H1 (cell line): ENCODE measurements at regions not wholly inside any gene's neighbourhood (a gene's known extent, or its start where the extent isn't known, plus 50 kb on each side); places are given as distances from the start of the nearest gene placed in this dataset.

ENCODE experiments used
- CTCF ChIA-PET: fragments of 300-600 bp; sonication (Branson Sonifier 250); formaldehyde crosslinking; loops from one replicate; lab custom pipeline; 2021; ENCODE audit not compliant: partially characterized antibody; lab: Charles Lee
- POLR2A ChIA-PET: fragments of 300-600 bp; sonication (Branson Sonifier 250); formaldehyde crosslinking; loops from one replicate; lab custom pipeline; 2021; ENCODE audit warnings: inconsistent platforms; ENCODE audit not compliant: partially characterized antibody; lab: Charles Lee
- DNase-seq, 2 experiments: peaks; one replicate each; pipeline versions ENCODE4 v3.0.0 to v3.0.0-alpha.2; 2010 to 2022; ENCODE audit warnings: low spot score in 2 of 2, low read depth in 1 of 2, mixed read lengths in 1 of 2
- FAIRE-seq: peaks from 2 replicates; lab custom pipeline; 2011; peaks lifted over from hg19 to GRCh38; lab: Jason Lieb, UNC
- H2AFZ ChIP-seq: 2 replicates; pipeline ENCODE4 v1.8.1; 2012; ENCODE audit warnings: low read length, inconsistent platforms
- H2AK5ac ChIP-seq: 2 replicates; pipeline ENCODE4 v1.6.1; 2013; ENCODE audit warnings: low read depth, low read length
- H2BK120ac ChIP-seq: replicated peaks from 2 replicates; pipeline ENCODE3; 2013; ENCODE audit warnings: low read depth, low read length, inconsistent platforms
- H2BK12ac ChIP-seq: 2 replicates; pipeline ENCODE4 v1.6.1; 2013; ENCODE audit warnings: low read depth, low read length
- H2BK15ac ChIP-seq: 2 replicates; pipeline ENCODE4 v1.6.1; 2013; ENCODE audit warnings: low read length
- H2BK20ac ChIP-seq: 2 replicates; pipeline ENCODE4 v1.6.1; 2013; ENCODE audit warnings: low read length
- H2BK5ac ChIP-seq: 2 replicates; pipeline ENCODE4 v1.6.1; 2013; ENCODE audit warnings: low read depth, low read length
- H3K14ac ChIP-seq: 2 replicates; pipeline ENCODE4 v1.6.1; 2013; ENCODE audit warnings: inconsistent platforms; ENCODE audit not compliant: insufficient read length
- H3K18ac ChIP-seq: 2 replicates; pipeline ENCODE4 v1.6.1; 2013; ENCODE audit warnings: low read length; ENCODE audit errors: extremely low read depth
- H3K23ac ChIP-seq: 2 replicates; pipeline ENCODE4 v1.6.1; 2013; ENCODE audit warnings: inconsistent platforms; ENCODE audit not compliant: insufficient read length
- H3K23me2 ChIP-seq: 2 replicates; pipeline ENCODE4 v1.6.1; 2013; ENCODE audit warnings: low read depth, low read length
- H3K27ac ChIP-seq: 2 replicates; pipeline ENCODE4 v1.6.1; 2011; ENCODE audit warnings: low read depth, low read length, inconsistent platforms
- H3K27me3 ChIP-seq, 4 experiments: replicated peaks in 1 of 4; 1 replicate in 1 of 4; 2 replicates in 3 of 4; pipeline versions ENCODE4 v1.6.1 to v1.8.1; 2011 to 2013; ENCODE audit warnings: low read length in 3 of 4, mild to moderate bottlenecking in 3 of 4, inconsistent platforms in 2 of 4, mixed read lengths in 2 of 4, moderate library complexity in 1 of 4; ENCODE audit not compliant: control insufficient read depth in 3 of 4, insufficient read depth in 3 of 4; ENCODE audit errors: extremely low read depth in 1 of 4
- H3K36me3 ChIP-seq, 4 experiments: 2 replicates each; pipeline versions ENCODE4 v1.6.1 to v1.8.1; 2011 to 2013; ENCODE audit warnings: mild to moderate bottlenecking in 4 of 4, low read length in 3 of 4, moderate library complexity in 2 of 4, control low read depth in 1 of 4, inconsistent platforms in 1 of 4; ENCODE audit not compliant: insufficient read depth in 4 of 4, control insufficient read depth in 2 of 4
- H3K4ac ChIP-seq: replicated peaks from 2 replicates; pipeline ENCODE3; 2013; ENCODE audit warnings: low read length, low read depth, mixed read lengths, inconsistent platforms; ENCODE audit not compliant: insufficient read length
- H3K4me1 ChIP-seq, 4 experiments: replicated peaks in 1 of 4; 1 replicate in 1 of 4; 2 replicates in 3 of 4; pipeline versions ENCODE4 v1.6.1 to v1.8.1; 2011 to 2013; ENCODE audit warnings: low read length in 3 of 4, inconsistent platforms in 2 of 4, mixed read lengths in 1 of 4; ENCODE audit not compliant: insufficient read depth in 4 of 4, control insufficient read depth in 3 of 4
- H3K4me2 ChIP-seq, 2 experiments: 2 replicates each; pipeline versions ENCODE4 v1.6.1 to v1.8.1; 2011 to 2013; ENCODE audit warnings: low read depth in 2 of 2, low read length in 2 of 2, control low read depth in 1 of 2, inconsistent platforms in 1 of 2, mild to moderate bottlenecking in 1 of 2; ENCODE audit not compliant: insufficient read depth in 1 of 2
- H3K4me3 ChIP-seq, 4 experiments: fragments of 200-600, 300-600 bp in 1 of 4; sonication (generic), shearing (Covaris generic), sonication (Bioruptor Twin) in 1 of 4; 2 replicates each; pipeline versions ENCODE4 v1.5.1 to v1.8.1; 2011 to 2016; ENCODE audit warnings: low read length in 4 of 4, low read depth in 3 of 4, control low read depth in 2 of 4, inconsistent platforms in 2 of 4, mild to moderate bottlenecking in 2 of 4, mixed read lengths in 1 of 4, moderate library complexity in 1 of 4; ENCODE audit not compliant: insufficient read depth in 2 of 4; ENCODE audit errors: extremely low read depth in 1 of 4
- H3K56ac ChIP-seq: replicated peaks from 2 replicates; pipeline ENCODE3; 2013; ENCODE audit warnings: low read depth, mild to moderate bottlenecking, mixed read lengths, low read length, inconsistent platforms; ENCODE audit not compliant: insufficient read length
- H3K79me1 ChIP-seq: 2 replicates; pipeline ENCODE4 v1.6.1; 2013; ENCODE audit warnings: low read depth, low read length, control low read depth
- H3K79me2 ChIP-seq, 2 experiments: 2 replicates each; pipeline versions ENCODE4 v1.6.1 to v1.8.1; 2012 to 2013; ENCODE audit warnings: low read length in 2 of 2, mild to moderate bottlenecking in 2 of 2, inconsistent platforms in 1 of 2; ENCODE audit not compliant: insufficient read depth in 2 of 2, control insufficient read depth in 1 of 2
- H3K9ac ChIP-seq, 4 experiments: replicated peaks in 1 of 4; 1 replicate in 1 of 4; 2 replicates in 3 of 4; pipeline versions ENCODE4 v1.6.1 to v1.8.1; 2011 to 2013; ENCODE audit warnings: low read depth in 3 of 4, low read length in 3 of 4, control low read depth in 2 of 4, mild to moderate bottlenecking in 2 of 4, moderate library complexity in 2 of 4, inconsistent platforms in 1 of 4; ENCODE audit errors: extremely low read depth in 1 of 4
- H3K9me3 ChIP-seq, 2 experiments: 2 replicates each; pipeline versions ENCODE4 v1.6.1 to v1.8.1; 2012 to 2013; ENCODE audit warnings: mild to moderate bottlenecking in 2 of 2, moderate library complexity in 2 of 2, control low read depth in 1 of 2, inconsistent platforms in 1 of 2, low read depth in 1 of 2, low read length in 1 of 2, mixed read lengths in 1 of 2; ENCODE audit not compliant: insufficient read depth in 2 of 2
- H4K20me1 ChIP-seq, 2 experiments: replicated peaks in 1 of 2; 2 replicates each; pipeline versions ENCODE3 to v1.8.1; 2011 to 2013; ENCODE audit warnings: inconsistent platforms in 2 of 2, low read length in 2 of 2, mild to moderate bottlenecking in 1 of 2; ENCODE audit not compliant: insufficient read depth in 2 of 2, control insufficient read depth in 1 of 2
- H4K5ac ChIP-seq: 2 replicates; pipeline ENCODE4 v1.6.1; 2013; ENCODE audit warnings: low read length, low read depth, mixed read lengths, inconsistent platforms; ENCODE audit not compliant: insufficient read length
- H4K8ac ChIP-seq: 2 replicates; pipeline ENCODE4 v1.8.0; 2013; ENCODE audit warnings: mild to moderate bottlenecking, moderate library complexity, low read length, inconsistent platforms; ENCODE audit not compliant: insufficient read depth; ENCODE audit errors: extremely low read depth
- H4K91ac ChIP-seq: replicated peaks from 2 replicates; pipeline ENCODE3; 2013; ENCODE audit warnings: low read length, mixed read lengths, inconsistent platforms; ENCODE audit not compliant: insufficient read length
- BACH1 ChIP-seq: IDR thresholded peaks from 2 replicates; pipeline ENCODE4 v1.6.1; 2012; ENCODE audit warnings: low read length, improper control_type of control experiment
- CBX5 ChIP-seq: fragments of 300-800, 300-1000 bp; sonication (generic); IDR thresholded peaks from 2 replicates; pipeline ENCODE4 v1.7.1; 2016; ENCODE audit warnings: antibody characterized with exemption, low read length, low read depth
- CEBPB ChIP-seq: IDR thresholded peaks from 2 replicates; pipeline ENCODE4 v1.6.1; 2012; ENCODE audit warnings: low read depth, low read length
- EP300 ChIP-seq, 2 experiments: IDR thresholded peaks; 1 replicate in 1 of 2; 2 replicates in 1 of 2; pipeline ENCODE4 v1.6.1; 2011 to 2012; ENCODE audit warnings: low read depth in 2 of 2, low read length in 2 of 2, mild to moderate bottlenecking in 2 of 2, borderline replicate concordance in 1 of 2, inconsistent platforms in 1 of 2, moderate library complexity in 1 of 2
- EZH2 ChIP-seq: fragments of 200-600 bp; sonication (generic); IDR thresholded peaks from 2 replicates; pipeline ENCODE4 v1.7.1; 2012; ENCODE audit warnings: low read depth, mild to moderate bottlenecking, moderate library complexity, low read length, inconsistent platforms; ENCODE audit not compliant: severe bottlenecking
- FOSL1 ChIP-seq: IDR thresholded peaks from 2 replicates; pipeline ENCODE4 v1.6.1; 2011; ENCODE audit warnings: mild to moderate bottlenecking, low read depth, low read length, moderate library complexity; ENCODE audit not compliant: insufficient read depth
- NRF1 ChIP-seq: IDR thresholded peaks from 2 replicates; pipeline ENCODE4 v1.6.1; 2011; ENCODE audit warnings: mild to moderate bottlenecking, low read depth, low read length, improper control_type of control experiment
- POLR2A ChIP-seq, 2 experiments: IDR thresholded peaks; 1 replicate in 1 of 2; 2 replicates in 1 of 2; pipeline ENCODE4 v1.6.1; 2011; ENCODE audit warnings: low read depth in 2 of 2, low read length in 2 of 2, mild to moderate bottlenecking in 2 of 2; ENCODE audit errors: control extremely low read depth in 1 of 2
- RBBP5 ChIP-seq: IDR thresholded peaks from 2 replicates; pipeline ENCODE4 v1.7.1; 2012; ENCODE audit warnings: low read depth, mild to moderate bottlenecking, inconsistent platforms, low read length, moderate library complexity, borderline replicate concordance
- RNF2 ChIP-seq: fragments of 200-900, 300-1000 bp; sonication (generic); IDR thresholded peaks from 2 replicates; pipeline ENCODE4 v1.7.1; 2016; ENCODE audit warnings: borderline replicate concordance, low read depth, mild to moderate bottlenecking, antibody characterized with exemption, low read length; ENCODE audit not compliant: poor library complexity, severe bottlenecking; ENCODE audit errors: missing control alignments
- SP1 ChIP-seq: IDR thresholded peaks from 2 replicates; pipeline ENCODE4 v1.6.1; 2011; ENCODE audit warnings: low read depth, low read length
- SRF ChIP-seq: IDR thresholded peaks from 2 replicates; pipeline ENCODE4 v1.6.1; 2011; ENCODE audit warnings: mild to moderate bottlenecking, low read depth, low read length, moderate library complexity
- SUZ12 ChIP-seq: fragments of 200-600 bp; sonication (generic); IDR thresholded peaks from 2 replicates; pipeline ENCODE4 v1.6.1; 2012; ENCODE audit warnings: mild to moderate bottlenecking, inconsistent platforms, low read length, moderate library complexity, mixed read lengths
- TAF7 ChIP-seq: optimal IDR thresholded peaks from 2 replicates; pipeline ENCODE3; 2011; ENCODE audit warnings: low read depth, mild to moderate bottlenecking, inconsistent platforms, low read length, moderate library complexity, borderline replicate concordance
- TBP ChIP-seq: IDR thresholded peaks from 2 replicates; pipeline ENCODE4 v1.6.1; 2011; ENCODE audit warnings: low read depth, low read length, improper control_type of control experiment
- whole genome bisulfite sequencing, 2 experiments: shearing (Covaris generic) in 1 of 2; methylation state at CpG; one replicate each; pipeline versions ENCODE4 v1.1.6 to v1.1.7; 2013 to 2015; ENCODE audit warnings: low lambda C conversion rate in 2 of 2, mixed read lengths in 2 of 2, inconsistent platforms in 1 of 2, low coverage in 1 of 2, missing lambda C conversion rate in 1 of 2; ENCODE audit not compliant: insufficient replicate concordance in 2 of 2, insufficient coverage in 1 of 2, insufficient read length in 1 of 2; ENCODE audit errors: extremely low coverage in 1 of 2, missing lambda C conversion rate in 1 of 2; 5-methylcytosine and 5-hydroxymethylcytosine counted together

DNA sequence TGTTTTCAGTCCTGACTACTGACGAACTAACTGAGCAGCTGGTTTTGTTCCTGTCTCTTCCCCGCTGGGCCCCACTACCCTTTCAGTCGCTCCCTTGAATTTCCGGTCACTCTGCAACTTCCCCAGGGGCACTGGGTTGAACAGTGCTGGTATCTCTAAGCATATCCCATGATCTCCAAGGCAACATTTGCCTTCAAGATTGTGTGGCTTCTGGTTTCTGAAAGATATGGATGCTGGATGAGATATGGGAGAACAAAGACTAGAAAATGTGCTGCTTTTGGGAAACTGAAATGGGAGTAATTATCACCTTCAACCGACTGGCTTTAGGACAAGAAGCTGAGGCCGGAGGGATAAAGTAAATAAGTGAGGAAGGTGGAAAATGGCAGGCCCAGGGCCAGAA, 258.2 kb upstream of the PIK3R1 start:
- Histone ChIP-seq H3K4me1 (peaks cover 0 to 5% (median 4%) of the 10 kb centered on the region in 4 experiments; a peak in 5 of 7 replicates), H3K79me1 (no peaks in the 10 kb centered on the region; the same call in 1 of the 2 replicates), H3K36me3 (no peaks in the 10 kb centered on the region), H4K8ac (no peak overlapping the region), H3K23ac (no peak overlapping the region), H3K4ac (no peak overlapping the region), H2BK20ac (no peak overlapping the region), H3K27me3 (no peaks in the 10 kb centered on the region), H4K5ac (no peak overlapping the region), H2BK120ac (no peak overlapping the region), H3K18ac (no peak overlapping the region), H3K23me2 (no peaks in the 10 kb centered on the region), H4K91ac (no peak overlapping the region), H3K4me2 (no peak overlapping the region), H2BK15ac (no peak overlapping the region), H3K14ac (no peak overlapping the region), H3K79me2 (no peaks in the 10 kb centered on the region), H2AFZ (peak overlapping the region; percentile 54; the same call in 1 of the 2 replicates), H2BK5ac (no peak overlapping the region), H2AK5ac (no peak overlapping the region), H2BK12ac (no peak overlapping the region), H3K56ac (no peak overlapping the region), H3K9me3 (no peaks in the 10 kb centered on the region), H3K4me3 (no peak overlapping the region), H3K9ac (no peak overlapping the region), H4K20me1 (no peaks in the 10 kb centered on the region), H3K27ac (no peak overlapping the region)
- DNase-seq: no peak
- peak; percentile 13 for FAIRE-seq
- TF ChIP-seq TAF7 (no peak), CBX5 (no peak), FOSL1 (no peak), SP1 (no peak), BACH1 (no peak), NRF1 (no peak), RBBP5 (no peak), SRF (no peak), TBP (no peak), EP300 (IDR thresholded peaks at IDR 0.05; ENCODE audit: borderline replicate concordance in 1 of 2, low read depth in 2 of 2, low read length in 2 of 2) (no peak), RNF2 (no peak), SUZ12 (no peak), CEBPB (no peak), POLR2A (IDR thresholded peaks at IDR 0.05; ENCODE audit: control extremely low read depth in 1 of 2, low read depth in 2 of 2, low read length in 2 of 2) (no peak), EZH2 (no peak)
- WGBS, 2 experiments: 66% methylated on average over 6 of the region's 6 CpGs; no CpG with 5 or more reads in 1 of the 2 experiments
- ChIA-PET CTCF (interaction anchor here (0.9 to 1.0 kb wide), 2 partner anchors 11 to 288 kb away, joined by 3 read pairs; no protein-coding TSS in a partner anchor), POLR2A (no interaction called here)
